ENCODE measurements at regions not wholly inside any gene's neighbourhood (a gene's known extent, or its start where the extent isn't known, plus 50 kb on each side); places are given as distances from the start of the nearest gene placed in this dataset.

DNA sequence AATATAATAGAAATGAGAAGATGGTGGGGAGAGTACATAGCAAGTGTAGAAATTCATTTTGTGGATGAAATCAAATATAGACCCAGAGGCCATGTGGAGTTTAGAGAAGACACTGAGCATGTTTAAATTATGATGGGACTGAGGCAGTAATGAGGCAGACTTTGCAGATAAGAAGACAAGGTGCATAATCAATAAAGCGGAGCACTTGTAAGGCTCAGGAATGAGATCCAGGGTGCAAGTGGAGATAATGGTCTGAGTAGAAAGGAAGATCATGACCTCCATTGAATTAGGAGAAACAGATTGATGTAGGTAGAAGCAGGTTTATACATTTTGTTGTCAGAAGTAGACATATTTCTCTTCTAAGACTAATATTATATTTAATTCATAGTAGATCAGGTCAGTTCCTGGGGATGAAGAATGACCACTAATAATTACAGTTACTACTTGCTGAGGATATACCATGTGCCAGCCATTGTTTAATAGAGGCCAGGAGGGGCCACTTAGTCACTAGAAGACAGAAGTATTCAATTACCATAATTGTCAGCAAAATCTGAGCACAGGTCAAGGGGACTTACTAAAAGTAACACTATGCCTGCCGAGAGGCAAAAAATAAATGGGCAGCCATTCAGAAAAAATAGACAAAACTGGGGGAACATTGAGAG lies 479.8 kb downstream of the DNAH5 start:
- Histone ChIP-seq H3K36me3 (no peaks in the 10 kb centered on the region), H3K9me3 (no peaks in the 10 kb centered on the region), H3K27ac (no peak overlapping the region), H3K27me3 (no peaks in the 10 kb centered on the region), H3K4me3 (no peak overlapping the region), H3K9ac (ENCODE audit: low read depth in 2 of 2, low read length in 2 of 2) (no peak overlapping the region), H3K4me1 (no peaks in the 10 kb centered on the region)
- intact Hi-C loops (cut with DNase I), result no loop called here
- DNase-seq, result no peak
- TF ChIP-seq, protein P1, sequence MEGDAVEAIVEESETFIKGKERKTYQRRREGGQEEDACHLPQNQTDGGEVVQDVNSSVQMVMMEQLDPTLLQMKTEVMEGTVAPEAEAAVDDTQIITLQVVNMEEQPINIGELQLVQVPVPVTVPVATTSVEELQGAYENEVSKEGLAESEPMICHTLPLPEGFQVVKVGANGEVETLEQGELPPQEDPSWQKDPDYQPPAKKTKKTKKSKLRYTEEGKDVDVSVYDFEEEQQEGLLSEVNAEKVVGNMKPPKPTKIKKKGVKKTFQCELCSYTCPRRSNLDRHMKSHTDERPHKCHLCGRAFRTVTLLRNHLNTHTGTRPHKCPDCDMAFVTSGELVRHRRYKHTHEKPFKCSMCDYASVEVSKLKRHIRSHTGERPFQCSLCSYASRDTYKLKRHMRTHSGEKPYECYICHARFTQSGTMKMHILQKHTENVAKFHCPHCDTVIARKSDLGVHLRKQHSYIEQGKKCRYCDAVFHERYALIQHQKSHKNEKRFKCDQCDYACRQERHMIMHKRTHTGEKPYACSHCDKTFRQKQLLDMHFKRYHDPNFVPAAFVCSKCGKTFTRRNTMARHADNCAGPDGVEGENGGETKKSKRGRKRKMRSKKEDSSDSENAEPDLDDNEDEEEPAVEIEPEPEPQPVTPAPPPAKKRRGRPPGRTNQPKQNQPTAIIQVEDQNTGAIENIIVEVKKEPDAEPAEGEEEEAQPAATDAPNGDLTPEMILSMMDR (IDR thresholded peaks at IDR 0.05), result no peak

DNA sequence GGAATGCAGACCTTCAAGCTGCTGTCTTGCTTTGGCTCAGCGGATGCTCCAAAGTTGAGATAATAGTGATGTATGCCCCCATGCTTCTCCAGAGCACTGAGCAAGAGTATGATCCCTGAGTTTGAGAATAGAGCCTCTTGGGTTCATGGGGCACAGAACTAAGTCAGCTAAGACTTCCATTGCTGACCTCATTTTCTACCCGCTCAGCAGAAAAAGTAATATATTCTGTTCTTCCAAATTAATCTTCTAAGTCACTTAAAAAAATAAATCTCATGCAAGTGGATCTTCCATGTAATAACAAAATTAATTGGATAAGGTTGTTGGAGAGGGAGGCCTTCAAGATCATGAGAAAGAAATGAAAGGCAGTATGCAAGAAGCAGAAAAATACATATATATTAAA lies 483.9 kb downstream of the DNAH5 start:
- intact Hi-C loops (cut with DNase I), result no loop called here
- Histone ChIP-seq H3K9me3 (no peaks in the 10 kb centered on the region), H3K27ac (no peak overlapping the region), H3K4me3 (no peak overlapping the region), H3K36me3 (no peaks in the 10 kb centered on the region), H3K27me3 (no peaks in the 10 kb centered on the region), H3K4me1 (no peaks in the 10 kb centered on the region), H3K9ac (ENCODE audit: low read depth in 2 of 2, low read length in 2 of 2) (no peak overlapping the region)
- TF ChIP-seq, protein P1 (IDR thresholded peaks at IDR 0.05), result no peak
- no peak for DNase-seq

DNA sequence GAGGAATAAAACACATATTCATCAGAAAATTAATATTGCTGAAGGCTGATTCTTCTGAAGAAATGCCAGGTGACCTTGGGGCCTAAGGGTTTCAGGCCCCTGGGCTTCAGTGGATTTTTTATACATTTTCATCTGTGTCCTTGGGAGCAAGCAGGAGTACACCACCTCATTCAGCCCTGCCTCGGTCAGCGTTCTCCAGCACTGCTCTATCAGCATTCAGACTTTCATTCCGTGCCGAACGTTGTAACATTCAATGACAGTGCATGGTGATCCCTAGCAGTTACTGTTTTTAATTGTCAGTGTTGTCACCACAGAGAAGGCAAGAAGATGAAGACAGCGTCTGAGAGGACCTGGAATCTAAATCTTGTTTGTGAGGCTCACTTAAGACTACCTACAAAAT lies 490.4 kb downstream of the DNAH5 start:
- H3K27ac ChIP-seq, result no peak overlapping the region
- no peak for DNase-seq
- H3K4me1 ChIP-seq, result no peaks in the 10 kb centered on the region
- no peak overlapping the region for H3K4me3 ChIP-seq
- intact Hi-C loops (cut with DNase I), result no loop called here
- no peaks in the 10 kb centered on the region for H3K36me3 ChIP-seq
- no peaks in the 10 kb centered on the region for H3K27me3 ChIP-seq
- no peaks in the 10 kb centered on the region for H3K9me3 ChIP-seq
- TF ChIP-seq, protein P1 (IDR thresholded peaks at IDR 0.05), result no peak
- H3K9ac ChIP-seq (ENCODE audit: low read depth in 2 of 2, low read length in 2 of 2), result no peak overlapping the region

DNA sequence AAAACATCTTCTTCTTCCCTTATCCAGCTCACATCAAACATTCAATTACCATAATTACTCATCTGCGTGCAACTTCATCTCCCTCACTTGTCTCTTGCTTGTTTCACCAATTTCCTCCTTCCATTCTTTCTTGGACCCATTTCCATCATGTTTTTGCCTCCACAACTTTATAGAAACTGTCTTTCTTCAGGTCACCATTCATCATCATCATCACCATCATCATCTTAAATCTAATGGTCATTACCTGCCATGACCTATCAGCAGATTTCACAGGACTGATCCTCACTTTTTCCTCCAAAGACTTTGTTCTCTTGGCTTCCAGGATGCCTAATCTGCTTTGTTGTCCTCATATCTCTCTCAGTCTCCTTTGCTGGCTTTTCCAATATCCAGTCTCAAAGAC lies 495.6 kb downstream of the DNAH5 start:
- Histone ChIP-seq H3K27ac (no peak overlapping the region), H3K4me3 (no peak overlapping the region), H3K9ac (ENCODE audit: low read depth in 2 of 2, low read length in 2 of 2) (no peak overlapping the region), H3K27me3 (no peaks in the 10 kb centered on the region), H3K36me3 (no peaks in the 10 kb centered on the region), H3K4me1 (no peaks in the 10 kb centered on the region), H3K9me3 (no peaks in the 10 kb centered on the region)
- intact Hi-C loops (cut with DNase I), result no loop called here
- no peak for DNase-seq
- TF ChIP-seq, protein P1 (IDR thresholded peaks at IDR 0.05), result no peak

DNA sequence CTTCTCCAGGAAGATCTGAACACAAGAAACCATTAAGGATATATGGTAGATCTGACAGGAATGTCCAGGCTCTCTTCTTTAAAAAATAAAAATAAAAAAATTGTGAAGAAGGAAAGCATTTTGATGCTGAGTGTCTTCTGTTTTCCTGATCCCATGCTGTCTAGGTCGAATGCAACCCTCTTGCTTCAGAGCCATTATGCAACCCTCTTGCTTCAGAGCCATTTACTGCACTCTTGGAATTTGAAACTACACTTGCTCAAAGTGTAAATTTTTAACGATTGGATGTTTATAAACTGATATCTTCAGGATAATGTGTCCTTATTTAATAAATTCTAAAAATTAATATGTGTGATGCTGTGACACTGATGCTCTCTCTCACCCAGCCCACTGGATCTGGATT lies 505.1 kb downstream of the DNAH5 start:
- no peak overlapping the region for H3K4me3 ChIP-seq
- TF ChIP-seq, protein P1 (IDR thresholded peaks at IDR 0.05), result no peak
- intact Hi-C loops (cut with DNase I), result no loop called here
- DNase-seq, result no peak
- no peaks in the 10 kb centered on the region for H3K27me3 ChIP-seq
- no peaks in the 10 kb centered on the region for H3K9me3 ChIP-seq
- H3K9ac ChIP-seq (ENCODE audit: low read depth in 2 of 2, low read length in 2 of 2), result no peak overlapping the region
- H3K4me1 ChIP-seq, result no peaks in the 10 kb centered on the region
- no peaks in the 10 kb centered on the region for H3K36me3 ChIP-seq
- H3K27ac ChIP-seq, result no peak overlapping the region

Data from colonic mucosa (tissue), 4 donors.